ENCODE measurements at regions not wholly inside any gene's neighbourhood (a gene's known extent, or its start where the extent isn't known, plus 50 kb on each side); places are given as distances from the start of the nearest gene placed in this dataset.

GRCh38 chr6:96468681-96469224 is 52.9 kb upstream of the UFL1 start:
- CTCF ChIA-PET, result interaction anchor here (0.8 to 2.3 kb wide), 3 partner anchors 12 to 52 kb away, joined by 3 to 10 read pairs (median 4); no protein-coding TSS in a partner anchor
- H3K4me1 Mint-ChIP-seq, result peaks cover 37% of the 10 kb centered on the region
- peaks cover 13% of the 10 kb centered on the region for H3K27me3 Mint-ChIP-seq
- no peak overlapping the region for H3K4me3 Mint-ChIP-seq
- no peak overlapping the region for H3K27ac Mint-ChIP-seq
- POLR2A ChIA-PET, result interaction anchor here (0.6 to 2.0 kb wide), 2 partner anchors 31 to 55 kb away, joined by 3 to 6 read pairs; no protein-coding TSS in a partner anchor
- H3K36me3 Mint-ChIP-seq (ENCODE audit: low read depth), result no peaks in the 10 kb centered on the region
- no peak for DNase-seq
- H3K9me3 Mint-ChIP-seq, result no peaks in the 10 kb centered on the region

DNA sequence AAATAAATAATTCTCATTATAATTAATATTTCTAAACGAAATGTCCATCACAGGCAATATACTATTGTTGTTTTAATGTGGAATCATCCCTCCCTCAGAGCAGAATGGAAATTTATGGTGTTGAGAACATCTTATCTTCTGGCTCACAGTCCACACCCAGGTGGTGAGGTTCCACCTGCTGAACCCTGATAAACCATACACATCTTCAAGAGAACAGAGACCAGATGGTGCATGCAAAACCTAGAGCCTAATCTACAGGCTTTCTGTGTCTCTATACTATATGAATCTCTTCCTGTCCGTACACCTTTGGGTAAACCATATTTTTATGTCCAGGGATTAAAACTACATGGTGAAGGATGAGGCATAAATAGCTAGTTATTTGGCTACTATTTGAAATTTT is 52.3 kb upstream of the UFL1 start:
- H3K27me3 Mint-ChIP-seq, result peaks cover 13% of the 10 kb centered on the region
- H3K4me1 Mint-ChIP-seq, result peaks cover 37% of the 10 kb centered on the region
- ChIA-PET POLR2A (no interaction called here), CTCF (interaction anchor here (0.8 to 1.3 kb wide), 2 partner anchors 11 to 30 kb away, joined by 3 read pairs; no protein-coding TSS in a partner anchor)
- no peak for DNase-seq
- no peaks in the 10 kb centered on the region for H3K9me3 Mint-ChIP-seq
- H3K36me3 Mint-ChIP-seq (ENCODE audit: low read depth), result no peaks in the 10 kb centered on the region
- H3K27ac Mint-ChIP-seq, result no peak overlapping the region
- H3K4me3 Mint-ChIP-seq, result no peak overlapping the region

- Mint-ChIP-seq H3K9me3 (no peaks in the 10 kb centered on the region), H3K36me3 (ENCODE audit: low read depth) (no peaks in the 10 kb centered on the region), H3K27ac (no peak overlapping the region), H3K4me1 (peaks cover 31% of the 10 kb centered on the region), H3K4me3 (no peak overlapping the region), H3K27me3 (peaks cover 15% of the 10 kb centered on the region)
- ChIA-PET POLR2A (no interaction called here), CTCF (interaction anchor here (0.8 to 1.3 kb wide), 2 partner anchors 12 to 29 kb away, joined by 3 read pairs; no protein-coding TSS in a partner anchor)
- no peak for DNase-seq
Observed at GRCh38 chr6:96470296-96470695, 51.3 kb upstream of the UFL1 start.

All from activated CD4-positive, alpha-beta memory T cell treated with anti-CD3 and anti-CD28 coated beads, Interleukin-2, amount 10 ng/mL, durations not matched to agents 7 days and 5 days (primary cell).